ENCODE measurements at regions not wholly inside any gene's neighbourhood (a gene's known extent, or its start where the extent isn't known, plus 50 kb on each side); places are given as distances from the start of the nearest gene placed in this dataset.

DNA sequence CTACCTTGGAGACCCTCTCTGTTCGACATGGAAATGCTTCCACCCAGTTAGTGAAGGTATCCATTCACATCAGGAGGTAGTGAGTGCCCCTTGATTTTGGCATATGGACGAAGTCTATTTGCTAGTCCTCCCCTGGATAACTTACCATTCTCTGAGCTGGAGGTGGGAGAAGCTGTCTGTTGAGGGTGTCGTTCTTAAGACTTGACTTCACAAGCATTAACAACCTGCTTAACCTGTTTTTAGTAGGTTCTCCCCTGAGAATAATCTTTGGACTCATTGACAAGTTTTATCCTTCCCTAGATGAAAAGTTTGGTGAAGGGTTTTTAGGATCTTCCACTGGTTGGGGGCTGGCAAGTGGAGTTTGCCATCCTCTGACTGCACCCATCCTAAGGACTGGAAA lies 1053.8 kb upstream of the CNTN5 start:
- TF ChIP-seq, protein P1, sequence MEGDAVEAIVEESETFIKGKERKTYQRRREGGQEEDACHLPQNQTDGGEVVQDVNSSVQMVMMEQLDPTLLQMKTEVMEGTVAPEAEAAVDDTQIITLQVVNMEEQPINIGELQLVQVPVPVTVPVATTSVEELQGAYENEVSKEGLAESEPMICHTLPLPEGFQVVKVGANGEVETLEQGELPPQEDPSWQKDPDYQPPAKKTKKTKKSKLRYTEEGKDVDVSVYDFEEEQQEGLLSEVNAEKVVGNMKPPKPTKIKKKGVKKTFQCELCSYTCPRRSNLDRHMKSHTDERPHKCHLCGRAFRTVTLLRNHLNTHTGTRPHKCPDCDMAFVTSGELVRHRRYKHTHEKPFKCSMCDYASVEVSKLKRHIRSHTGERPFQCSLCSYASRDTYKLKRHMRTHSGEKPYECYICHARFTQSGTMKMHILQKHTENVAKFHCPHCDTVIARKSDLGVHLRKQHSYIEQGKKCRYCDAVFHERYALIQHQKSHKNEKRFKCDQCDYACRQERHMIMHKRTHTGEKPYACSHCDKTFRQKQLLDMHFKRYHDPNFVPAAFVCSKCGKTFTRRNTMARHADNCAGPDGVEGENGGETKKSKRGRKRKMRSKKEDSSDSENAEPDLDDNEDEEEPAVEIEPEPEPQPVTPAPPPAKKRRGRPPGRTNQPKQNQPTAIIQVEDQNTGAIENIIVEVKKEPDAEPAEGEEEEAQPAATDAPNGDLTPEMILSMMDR (IDR thresholded peaks at IDR 0.05 in 4 of 5, conservative IDR thresholded peaks at IDR 0.05 in 1 of 5): no peak
- TF ChIP-seq POLR2A (IDR thresholded peaks at IDR 0.05): no peak

Measured in gastrocnemius medialis (tissue), 4 donors.